ENCODE measurements at regions not wholly inside any gene's neighbourhood (a gene's known extent, or its start where the extent isn't known, plus 50 kb on each side); places are given as distances from the start of the nearest gene placed in this dataset.

- no peak for DNase-seq (ENCODE audit: low read depth in 1 of 2, low spot score in 1 of 2)
These were observed 107.8 kb upstream of the CITED2 start for GRCh38 chr6:139482287-139482686.

- DNase-seq (ENCODE audit: low read depth in 1 of 2, low spot score in 1 of 2) = no peak
These were observed 106.1 kb upstream of the CITED2 start for GRCh38 chr6:139480356-139481165.

- DNase-seq (ENCODE audit: low read depth in 1 of 2, low spot score in 1 of 2) = no peak
These were observed 105.2 kb upstream of the CITED2 start for GRCh38 chr6:139479433-139480222.

DNA sequence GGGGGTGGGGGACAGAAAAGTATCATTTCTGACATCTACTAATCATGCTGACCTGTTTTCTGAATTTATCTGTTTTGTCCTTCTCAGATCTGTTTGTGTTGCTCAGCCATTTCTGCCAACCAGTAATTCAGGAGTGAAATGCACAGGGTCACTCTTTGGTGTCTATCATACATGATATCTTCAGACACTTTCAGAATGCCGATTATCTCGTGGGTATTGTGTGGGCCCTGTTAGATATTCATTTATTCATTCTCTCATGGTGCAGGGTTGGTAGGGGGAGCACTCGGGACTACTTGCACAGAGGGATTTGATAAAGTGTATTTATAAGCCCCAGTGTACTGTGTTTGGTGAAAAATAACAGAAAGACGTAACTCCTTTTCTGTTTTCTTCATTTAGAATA, 101.2 kb upstream of the CITED2 start:
- DNase-seq (ENCODE audit: low read depth in 1 of 2, low spot score in 1 of 2) = no peak

DNA sequence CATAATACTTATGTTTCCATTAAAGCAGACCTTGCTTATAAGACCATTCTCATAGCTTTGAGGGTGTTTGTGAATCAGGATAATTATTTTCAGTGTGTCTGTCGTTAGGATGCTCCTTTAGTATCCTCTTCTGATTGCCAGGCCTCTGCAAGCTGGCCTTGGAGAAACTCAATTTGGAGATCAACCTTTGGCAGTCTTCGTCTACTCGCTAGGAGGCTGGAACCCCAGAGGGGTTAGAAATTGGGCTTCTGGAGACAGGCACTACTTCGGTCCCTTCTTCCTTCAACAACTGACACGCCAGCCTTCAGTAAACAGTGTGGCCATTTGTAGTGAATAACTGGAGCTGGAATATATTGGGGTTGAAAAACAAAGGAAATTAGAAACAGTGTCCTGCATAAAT, 100.8 kb upstream of the CITED2 start:
- no peak for DNase-seq (ENCODE audit: low read depth in 1 of 2, low spot score in 1 of 2)

DNA sequence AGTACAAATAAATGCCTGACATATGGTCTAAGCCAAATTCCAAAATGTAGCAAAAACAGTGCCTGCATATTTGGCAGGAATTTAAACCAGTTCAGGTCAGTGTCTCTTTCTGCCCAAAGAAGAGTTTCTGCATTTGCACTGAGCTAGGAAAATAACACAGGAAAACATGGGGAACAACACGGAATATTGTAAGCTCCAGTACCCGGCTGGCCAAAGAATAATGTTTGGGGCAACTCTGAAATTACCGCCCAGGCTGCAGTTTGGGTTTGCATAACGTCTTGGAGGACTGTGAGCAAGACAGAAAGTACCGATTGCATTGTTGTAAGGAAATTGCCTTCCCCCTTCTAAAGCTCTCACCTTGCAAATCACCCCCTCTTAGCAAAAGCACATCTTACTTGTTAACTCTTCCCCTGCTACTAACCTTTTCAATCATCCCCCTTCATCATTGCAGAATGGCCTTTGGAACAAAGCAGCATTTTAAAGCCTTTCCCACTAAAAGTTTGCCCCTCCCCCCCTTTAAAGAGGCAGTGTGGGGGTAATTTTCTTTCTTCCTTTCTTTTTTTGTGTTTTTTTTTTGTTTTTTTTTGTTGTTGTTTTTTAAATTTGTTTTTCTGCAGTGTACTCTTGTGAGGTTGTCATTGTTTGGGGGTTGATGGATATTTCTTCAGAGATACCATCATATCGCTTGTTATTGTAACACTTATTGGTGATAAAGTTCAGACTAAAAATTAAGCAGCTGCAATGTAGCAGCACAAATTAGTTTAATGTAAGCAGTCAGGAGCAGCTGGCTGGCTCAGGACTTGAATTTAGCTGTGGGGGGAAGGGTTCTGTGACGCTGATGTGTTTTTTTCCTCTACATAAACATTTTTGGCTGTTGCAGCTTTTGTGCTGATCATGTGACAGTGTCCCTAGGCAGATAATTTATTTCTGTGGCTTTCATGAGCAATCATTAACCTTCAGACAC, 100.0 kb upstream of the CITED2 start:
- DNase-seq (ENCODE audit: low read depth in 1 of 2, low spot score in 1 of 2) = no peak

GRCh38 chr6:139473731-139474130, 99.3 kb upstream of the CITED2 start:
- DNase-seq (ENCODE audit: low read depth in 1 of 2, low spot score in 1 of 2) = no peak

DNA sequence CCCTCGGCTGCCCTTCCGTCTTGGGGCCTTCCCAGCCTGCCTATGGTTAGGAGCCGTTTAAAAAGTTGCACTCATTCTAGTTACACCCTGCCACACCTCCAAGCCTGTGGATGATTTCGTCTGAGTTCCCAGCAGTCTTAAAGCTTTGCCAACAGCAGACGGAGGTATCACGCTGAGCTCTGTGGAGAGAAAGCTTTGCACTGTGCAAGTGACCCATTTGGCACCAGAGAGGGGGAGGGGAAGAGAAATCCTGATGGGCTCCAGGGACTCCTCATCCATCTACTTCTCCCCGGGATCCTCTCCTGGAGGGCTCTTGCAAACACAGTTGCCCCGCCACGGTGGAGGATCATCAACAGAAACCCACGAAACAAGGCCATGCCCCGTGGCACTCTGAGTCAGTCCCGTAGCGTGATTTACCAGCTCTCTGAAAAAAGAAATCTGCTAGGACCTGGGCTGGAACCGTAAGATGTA, 98.8 kb upstream of the CITED2 start:
- no peak for DNase-seq (ENCODE audit: low read depth in 1 of 2, low spot score in 1 of 2)

DNA sequence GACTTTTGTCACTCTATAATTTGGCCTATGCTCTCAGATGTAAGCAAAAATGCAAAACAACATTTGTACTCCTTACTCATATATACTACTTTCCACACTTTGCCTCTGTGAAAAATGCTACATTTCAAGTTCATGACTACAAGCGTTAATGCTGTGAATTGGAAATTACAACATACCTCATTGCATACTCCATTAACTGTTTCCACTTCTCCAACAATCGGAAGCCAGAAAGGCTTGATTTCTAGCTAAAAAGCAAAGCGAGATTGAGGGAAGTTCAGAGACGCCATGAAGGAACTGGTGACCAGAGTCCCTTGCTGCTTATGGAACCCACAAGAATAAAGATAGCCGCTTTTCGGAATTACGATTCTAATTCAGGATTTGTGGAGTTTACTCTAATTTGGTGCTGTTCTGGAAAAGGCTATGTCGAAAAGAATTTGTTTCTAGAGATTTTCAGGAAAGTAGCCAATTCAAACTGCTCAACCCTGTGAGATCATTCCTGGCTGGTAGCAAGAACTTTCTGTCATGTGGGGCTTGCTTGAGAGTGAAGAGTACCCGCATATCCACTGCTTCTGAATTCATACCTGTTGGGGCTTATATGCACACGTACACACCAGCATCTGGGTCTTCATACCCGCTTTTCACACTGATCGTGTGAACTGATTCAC, 98.0 kb upstream of the CITED2 start:
- no peak for DNase-seq (ENCODE audit: low read depth in 1 of 2, low spot score in 1 of 2)

DNA sequence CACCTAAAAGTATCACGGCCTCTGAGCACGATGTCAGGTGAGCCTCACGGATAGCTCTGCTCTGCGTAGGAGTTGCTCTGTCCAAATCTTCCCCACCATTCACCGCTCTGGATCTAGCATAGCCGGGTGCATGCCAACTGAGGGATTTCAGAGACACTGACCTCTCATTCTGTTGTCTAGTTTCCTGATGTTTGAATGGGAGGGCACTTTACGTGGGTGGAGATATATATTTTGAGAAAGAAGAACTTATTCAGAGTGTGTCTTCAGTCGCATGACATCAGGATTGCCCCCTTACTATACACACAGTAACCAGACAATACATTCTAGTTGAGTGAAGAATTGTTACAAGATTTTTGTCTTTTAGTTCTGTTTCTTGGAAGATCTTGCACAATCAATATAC, 96.5 kb upstream of the CITED2 start:
- DNase-seq (ENCODE audit: low read depth in 1 of 2, low spot score in 1 of 2) = no peak

DNA sequence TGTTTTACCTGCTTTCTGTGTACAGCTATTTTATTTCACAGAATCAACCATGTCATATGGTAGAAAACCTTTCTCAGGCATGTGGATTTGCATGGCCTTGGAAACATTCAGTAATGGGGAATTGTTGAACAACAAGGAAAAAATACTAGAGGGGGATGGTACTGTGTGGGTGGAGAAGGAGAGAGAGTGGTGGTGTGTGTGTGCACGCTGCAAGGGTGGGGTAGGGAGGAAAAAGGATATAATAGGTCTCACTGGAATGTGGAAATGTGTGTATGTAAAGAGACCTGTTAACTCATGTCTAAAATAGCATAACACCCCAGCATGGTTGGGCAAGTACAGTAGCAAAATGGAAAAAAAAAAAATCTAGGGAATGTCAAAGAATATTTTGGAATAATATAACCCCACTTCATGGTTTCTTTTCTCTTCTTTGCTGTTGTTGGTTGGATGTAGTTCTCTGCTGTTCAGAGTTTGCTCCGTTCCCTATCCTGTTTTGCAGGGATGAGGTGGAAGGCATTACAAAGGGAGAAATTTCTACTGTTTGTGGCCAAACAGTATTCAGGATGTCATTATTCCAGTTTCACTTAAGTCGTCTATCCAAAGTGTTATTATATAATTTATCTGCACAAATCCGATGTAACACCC, 93.9 kb upstream of the CITED2 start:
- no peak for DNase-seq (ENCODE audit: low read depth in 1 of 2, low spot score in 1 of 2)

GRCh38 chr6:139457476-139457875, 83.0 kb upstream of the CITED2 start:
- DNase-seq (ENCODE audit: low read depth in 1 of 2, low spot score in 1 of 2) = no peak

DNA sequence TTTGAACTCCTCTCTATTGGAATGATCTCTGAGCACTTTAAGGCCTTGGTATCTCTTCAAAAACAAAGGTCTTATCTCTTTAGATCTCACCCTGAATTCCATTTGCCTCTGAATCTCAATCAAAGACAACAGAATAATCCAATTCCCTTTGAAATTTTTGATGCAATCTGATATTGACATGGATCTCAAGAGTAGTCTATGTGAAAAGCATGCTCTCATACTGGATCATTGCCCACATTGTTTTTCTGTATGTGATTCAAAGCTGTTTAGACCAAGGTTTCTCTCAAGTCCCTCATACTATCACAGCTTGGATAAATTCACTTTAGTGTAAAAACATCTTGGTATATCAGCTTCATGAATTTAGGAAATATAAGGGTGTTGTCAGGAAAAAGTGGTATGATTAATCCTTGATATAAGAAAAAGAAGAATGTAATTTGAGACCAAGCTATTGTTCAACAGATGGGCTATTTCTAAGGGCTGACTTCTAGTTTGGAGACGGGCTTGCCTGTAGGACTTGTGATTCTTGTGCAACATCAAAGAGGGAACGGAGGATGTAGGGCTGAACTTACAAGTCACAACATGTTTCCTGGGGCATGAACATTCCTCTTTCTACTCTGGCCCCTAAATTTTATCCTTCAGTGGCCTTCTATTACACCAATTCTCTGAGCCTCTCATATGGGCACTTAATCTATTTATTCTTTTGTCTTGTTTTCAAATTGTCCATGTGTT, 77.9 kb upstream of the CITED2 start:
- no peak for DNase-seq (ENCODE audit: low read depth in 1 of 2, low spot score in 1 of 2)

- DNase-seq (ENCODE audit: low read depth in 1 of 2, low spot score in 1 of 2) = no peak
These were observed 75.2 kb upstream of the CITED2 start for GRCh38 chr6:139449611-139450000.

DNA sequence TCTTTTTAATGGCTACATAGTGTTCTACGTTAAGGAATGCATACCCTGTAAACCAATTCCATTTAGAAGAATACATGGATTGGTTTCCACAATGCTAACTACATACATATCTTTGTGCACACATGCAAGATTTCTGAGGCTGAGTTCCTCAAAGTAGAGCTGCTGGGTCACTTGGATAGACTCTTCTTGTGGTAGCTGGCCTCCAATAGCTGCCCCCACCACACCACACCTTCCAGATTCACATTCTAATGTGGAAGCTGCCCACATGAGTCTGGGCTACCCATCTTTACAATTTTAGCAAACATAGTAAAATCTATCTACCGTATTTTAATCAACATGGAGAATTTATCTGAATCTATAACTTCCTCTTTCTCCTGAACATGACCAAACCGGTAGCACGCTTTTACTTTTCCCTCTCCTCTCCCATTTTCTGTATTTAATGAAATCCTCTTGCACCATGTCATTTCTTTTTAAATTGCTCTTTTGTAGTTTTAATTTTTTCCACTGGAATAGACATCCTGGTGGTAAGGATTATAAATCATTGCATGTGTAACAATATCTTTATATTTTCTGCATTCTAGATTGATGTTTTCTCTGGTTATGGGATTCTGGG, 74.7 kb upstream of the CITED2 start:
- no peak for DNase-seq (ENCODE audit: low read depth in 1 of 2, low spot score in 1 of 2)

- no peak for DNase-seq (ENCODE audit: low read depth in 1 of 2, low spot score in 1 of 2)
These were observed 73.7 kb upstream of the CITED2 start for GRCh38 chr6:139448051-139448649.

DNA sequence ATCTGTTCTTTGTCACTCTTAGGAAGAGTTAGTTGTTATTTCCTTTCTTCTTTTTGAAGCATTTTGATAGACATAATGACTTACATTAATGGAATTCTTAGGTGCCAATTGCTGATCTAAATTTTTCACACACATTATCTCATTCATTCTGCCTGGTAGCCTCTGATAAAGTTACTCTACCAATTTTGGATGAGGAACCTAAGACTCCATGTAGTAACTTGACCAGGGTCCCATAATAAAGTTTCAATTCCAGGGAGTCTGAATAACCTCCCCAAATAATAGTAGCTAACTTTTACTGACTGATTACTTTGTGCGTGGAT, 73.2 kb upstream of the CITED2 start:
- DNase-seq (ENCODE audit: low read depth in 1 of 2, low spot score in 1 of 2) = no peak

DNA sequence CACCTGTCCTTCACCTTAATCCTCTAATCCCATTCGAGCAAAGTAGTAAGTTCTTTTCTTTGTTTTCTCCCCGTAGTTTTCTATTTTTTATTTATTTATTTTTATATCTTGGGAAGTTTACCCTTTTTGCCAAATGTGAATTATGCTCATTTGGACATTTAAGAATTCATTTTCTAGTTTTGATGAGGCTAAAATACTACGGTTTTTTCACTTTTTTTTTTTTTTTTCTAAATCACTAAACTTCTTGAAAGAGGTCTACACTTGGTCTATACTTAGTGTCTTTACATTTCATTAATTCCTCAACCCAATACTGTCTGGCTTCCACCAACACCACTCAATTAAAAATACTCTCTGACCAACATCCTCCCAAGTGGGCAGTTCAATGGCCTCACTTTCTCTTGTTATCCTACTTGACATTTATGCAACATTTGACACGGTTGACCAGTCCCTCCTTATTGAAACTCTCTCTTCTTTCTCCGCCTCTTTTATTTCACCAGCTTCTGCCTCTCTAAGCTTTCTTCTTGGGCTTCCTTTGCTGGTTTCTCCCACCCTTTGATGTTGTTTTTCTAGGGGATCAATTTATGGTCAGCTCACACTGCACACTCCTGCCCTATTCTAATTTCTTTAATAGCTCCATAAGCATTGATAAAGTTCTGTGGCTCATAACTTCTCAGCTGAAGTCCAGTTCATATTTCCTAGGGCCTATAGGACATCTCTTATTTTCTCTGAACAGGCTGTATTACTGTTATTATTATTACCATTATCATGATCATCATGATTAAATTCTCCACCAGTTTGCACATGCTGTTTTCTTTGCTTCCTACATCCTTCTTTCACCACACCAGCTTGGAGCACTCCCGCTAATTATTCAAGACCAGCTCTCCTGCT, 72.6 kb upstream of the CITED2 start:
- DNase-seq (ENCODE audit: low read depth in 1 of 2, low spot score in 1 of 2) = no peak
